Neural progenitor cell (in vitro differentiated cells): ENCODE measurements at regions not wholly inside any gene's neighbourhood (a gene's known extent, or its start where the extent isn't known, plus 50 kb on each side); places are given as distances from the start of the nearest gene placed in this dataset.

Experiments
- DNase-seq: peaks from one replicate; pipeline ENCODE4 v3.0.0-alpha.2; 2016; ENCODE audit warnings: low spot score
- H2AFZ ChIP-seq: fragments of 200-600 bp; sonication (generic); replicated peaks from 2 replicates; pipeline ENCODE4 v1.6.1; 2016; ENCODE audit warnings: antibody characterized with exemption
- H3F3A ChIP-seq: fragments of 200-600 bp; sonication (generic); 2 replicates; pipeline ENCODE4 v1.6.1; 2016; ENCODE audit warnings: antibody characterized with exemption, low read depth
- H3K27ac ChIP-seq: fragments of 200-600 bp; sonication (generic); 2 replicates; pipeline ENCODE4 v1.5.1; 2016; ENCODE audit warnings: mild to moderate bottlenecking
- H3K27me3 ChIP-seq: fragments of 200-600 bp; sonication (generic); 2 replicates; pipeline ENCODE4 v1.6.1; 2016; ENCODE audit warnings: mild to moderate bottlenecking, moderate library complexity
- H3K36me3 ChIP-seq: fragments of 200-600 bp; sonication (generic); 2 replicates; pipeline ENCODE4 v1.5.1; 2016
- H3K4me1 ChIP-seq: fragments of 200-600 bp; sonication (generic); 2 replicates; pipeline ENCODE4 v1.6.1; 2016; ENCODE audit warnings: mixed run types
- H3K4me2 ChIP-seq: fragments of 200-600 bp; sonication (generic); 2 replicates; pipeline ENCODE4 v1.6.1; 2016
- H3K4me3 ChIP-seq: fragments of 200-600 bp; sonication (generic); 2 replicates; pipeline ENCODE4 v1.5.1; 2016
- H3K79me2 ChIP-seq: fragments of 200-600 bp; sonication (generic); 2 replicates; pipeline ENCODE4 v1.6.1; 2016; ENCODE audit warnings: low read depth
- H3K9ac ChIP-seq: fragments of 200-600 bp; sonication (generic); 2 replicates; pipeline ENCODE4 v1.6.1; 2016
- H3K9me3 ChIP-seq: fragments of 200-600 bp; sonication (generic); 2 replicates; pipeline ENCODE4 v1.5.1; 2016; ENCODE audit warnings: low read depth
- H4K20me1 ChIP-seq: fragments of 200-600 bp; sonication (generic); 2 replicates; pipeline ENCODE4 v1.6.1; 2016; ENCODE audit warnings: low read depth
- H3K27ac Mint-ChIP-seq: 3 replicates; pipeline ENCODE4 v1.8.0; 2021; ENCODE audit warnings: mixed read lengths
- H3K27me3 Mint-ChIP-seq: 2 replicates; pipeline ENCODE4 v1.8.0; 2022; ENCODE audit warnings: low read depth, mild to moderate bottlenecking, inconsistent platforms, moderate library complexity, mixed read lengths; ENCODE audit not compliant: insufficient read depth
- H3K36me3 Mint-ChIP-seq: 3 replicates; pipeline ENCODE4 v1.8.0; 2021; ENCODE audit warnings: mixed read lengths
- H3K4me1 Mint-ChIP-seq: 3 replicates; pipeline ENCODE4 v1.8.0; 2021; ENCODE audit warnings: mixed read lengths
- H3K4me3 Mint-ChIP-seq: 3 replicates; pipeline ENCODE4 v1.8.0; 2021; ENCODE audit warnings: mild to moderate bottlenecking, moderate library complexity, mixed read lengths
- H3K9me3 Mint-ChIP-seq: 3 replicates; pipeline ENCODE4 v1.8.0; 2020; ENCODE audit warnings: mixed read lengths
- EZH2 ChIP-seq: fragments of 200-600 bp; sonication (generic); IDR thresholded peaks from 2 replicates; pipeline ENCODE4 v1.6.1; 2017; ENCODE audit warnings: antibody characterized with exemption, mild to moderate bottlenecking, moderate library complexity
- EZH2phosphoT487 ChIP-seq: fragments of 200-600 bp; sonication (generic); IDR thresholded peaks from 2 replicates; pipeline ENCODE4 v1.6.1; 2017; ENCODE audit warnings: antibody characterized with exemption
- TF ChIP-seq, protein P1 (sequence below): fragments of 200-600 bp; sonication (generic); IDR thresholded peaks from 2 replicates; pipeline ENCODE4 v1.5.1; 2017; ENCODE audit warnings: antibody characterized with exemption, mild to moderate bottlenecking

DNA sequence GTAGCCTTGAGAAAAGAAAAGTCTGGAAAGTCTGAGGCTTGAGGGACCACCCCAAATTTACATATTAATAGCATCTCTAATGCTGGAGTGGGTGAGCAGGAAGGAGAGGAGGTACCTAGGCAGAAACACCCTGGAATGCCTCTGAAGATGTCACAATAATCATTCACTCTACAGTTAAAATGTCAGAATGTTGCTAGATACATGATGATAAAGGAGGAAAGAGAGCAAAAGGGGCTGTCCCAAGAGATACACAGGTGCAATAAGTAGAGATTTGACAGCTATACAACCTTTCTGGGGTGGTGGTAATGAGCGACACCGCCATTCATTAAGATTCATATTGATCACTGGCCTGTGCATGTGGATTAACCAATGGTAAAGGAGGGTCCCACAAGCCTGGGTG, 540.5 kb upstream of the FBXO33 start:
- H3K4me3 Mint-ChIP-seq, result peak overlapping the region; percentile 38
- peak overlapping the region; percentile 67 for H3K27ac Mint-ChIP-seq
- no peak for TF ChIP-seq EZH2
- TF ChIP-seq EZH2phosphoT487, result no peak
- TF ChIP-seq, protein P1, sequence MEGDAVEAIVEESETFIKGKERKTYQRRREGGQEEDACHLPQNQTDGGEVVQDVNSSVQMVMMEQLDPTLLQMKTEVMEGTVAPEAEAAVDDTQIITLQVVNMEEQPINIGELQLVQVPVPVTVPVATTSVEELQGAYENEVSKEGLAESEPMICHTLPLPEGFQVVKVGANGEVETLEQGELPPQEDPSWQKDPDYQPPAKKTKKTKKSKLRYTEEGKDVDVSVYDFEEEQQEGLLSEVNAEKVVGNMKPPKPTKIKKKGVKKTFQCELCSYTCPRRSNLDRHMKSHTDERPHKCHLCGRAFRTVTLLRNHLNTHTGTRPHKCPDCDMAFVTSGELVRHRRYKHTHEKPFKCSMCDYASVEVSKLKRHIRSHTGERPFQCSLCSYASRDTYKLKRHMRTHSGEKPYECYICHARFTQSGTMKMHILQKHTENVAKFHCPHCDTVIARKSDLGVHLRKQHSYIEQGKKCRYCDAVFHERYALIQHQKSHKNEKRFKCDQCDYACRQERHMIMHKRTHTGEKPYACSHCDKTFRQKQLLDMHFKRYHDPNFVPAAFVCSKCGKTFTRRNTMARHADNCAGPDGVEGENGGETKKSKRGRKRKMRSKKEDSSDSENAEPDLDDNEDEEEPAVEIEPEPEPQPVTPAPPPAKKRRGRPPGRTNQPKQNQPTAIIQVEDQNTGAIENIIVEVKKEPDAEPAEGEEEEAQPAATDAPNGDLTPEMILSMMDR, result no peak
- H2AFZ ChIP-seq, result no peak overlapping the region
- H4K20me1 ChIP-seq, result no peaks in the 10 kb centered on the region
- H3K36me3 ChIP-seq, result no peaks in the 10 kb centered on the region
- H3K9ac ChIP-seq, result no peak overlapping the region
- no peak for DNase-seq
- H3K9me3 Mint-ChIP-seq, result no peaks in the 10 kb centered on the region
- no peaks in the 10 kb centered on the region for H3F3A ChIP-seq
- no peaks in the 10 kb centered on the region for H3K27me3 ChIP-seq
- no peaks in the 10 kb centered on the region for H3K36me3 Mint-ChIP-seq
- H3K9me3 ChIP-seq, result no peaks in the 10 kb centered on the region
- H3K27me3 Mint-ChIP-seq, result no peaks in the 10 kb centered on the region
- H3K79me2 ChIP-seq, result no peaks in the 10 kb centered on the region
- H3K4me3 ChIP-seq, result no peak overlapping the region
- no peaks in the 10 kb centered on the region for H3K4me1 ChIP-seq
- H3K4me1 Mint-ChIP-seq, result no peaks in the 10 kb centered on the region
- H3K27ac ChIP-seq, result no peak overlapping the region
- H3K4me2 ChIP-seq, result no peak overlapping the region

DNA sequence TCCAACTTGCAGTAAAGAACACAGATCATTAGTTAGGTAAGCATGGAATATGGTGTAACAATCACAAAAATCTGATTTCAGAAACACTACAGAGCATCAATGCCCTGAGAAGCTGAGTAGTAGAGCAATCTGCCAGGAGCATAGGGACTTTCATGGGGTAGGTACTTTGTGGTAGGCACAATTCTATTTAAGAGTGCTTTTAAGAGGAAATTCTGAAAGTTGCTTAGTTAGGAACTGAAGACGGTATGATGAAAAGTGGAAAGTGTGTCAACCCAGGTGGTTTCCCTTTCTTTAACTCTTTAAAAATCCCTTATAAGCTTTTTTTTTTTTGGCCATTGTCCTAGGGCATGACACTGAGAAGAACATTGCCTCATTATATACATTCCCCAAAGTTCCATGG, 535.7 kb upstream of the FBXO33 start:
- no peaks in the 10 kb centered on the region for H4K20me1 ChIP-seq
- no peaks in the 10 kb centered on the region for H3K4me1 ChIP-seq
- no peak overlapping the region for H3K9ac ChIP-seq
- no peak for TF ChIP-seq EZH2phosphoT487
- no peak for TF ChIP-seq EZH2
- TF ChIP-seq, protein P1, result no peak
- no peak for DNase-seq
- H3K36me3 ChIP-seq, result no peaks in the 10 kb centered on the region
- H3K4me2 ChIP-seq, result no peak overlapping the region
- no peaks in the 10 kb centered on the region for H3F3A ChIP-seq
- Mint-ChIP-seq H3K36me3 (no peaks in the 10 kb centered on the region), H3K9me3 (peaks cover 2% of the 10 kb centered on the region), H3K27me3 (no peaks in the 10 kb centered on the region), H3K4me1 (no peaks in the 10 kb centered on the region), H3K27ac (no peak overlapping the region), H3K4me3 (no peak overlapping the region)
- H3K27ac ChIP-seq, result no peak overlapping the region
- H3K4me3 ChIP-seq, result no peak overlapping the region
- no peaks in the 10 kb centered on the region for H3K27me3 ChIP-seq
- no peaks in the 10 kb centered on the region for H3K79me2 ChIP-seq
- H2AFZ ChIP-seq, result no peak overlapping the region
- H3K9me3 ChIP-seq, result no peaks in the 10 kb centered on the region

DNA sequence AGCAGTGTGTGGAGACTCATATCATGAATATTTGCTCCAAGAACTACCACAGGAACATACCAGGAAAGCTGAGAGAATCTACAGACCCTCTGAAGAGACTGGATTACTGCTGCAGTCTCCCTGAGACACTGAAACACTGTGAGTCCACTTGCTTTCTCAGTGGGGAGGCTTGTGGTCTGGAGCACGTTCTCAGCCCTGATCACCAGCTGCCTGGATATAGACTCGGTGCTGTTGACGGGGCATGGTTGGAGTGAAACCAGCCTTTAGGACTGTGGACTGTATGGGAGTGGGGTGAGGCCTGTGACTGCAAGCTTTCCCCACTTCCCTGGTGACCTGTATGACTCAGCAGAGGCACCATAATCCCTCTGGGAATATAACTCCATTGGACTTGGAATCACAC, 525.8 kb upstream of the FBXO33 start:
- H3K36me3 Mint-ChIP-seq, result peaks cover 2% of the 10 kb centered on the region
- no peak overlapping the region for H3K27ac Mint-ChIP-seq
- no peak overlapping the region for H3K9ac ChIP-seq
- no peaks in the 10 kb centered on the region for H3K27me3 Mint-ChIP-seq
- no peak overlapping the region for H3K4me2 ChIP-seq
- no peaks in the 10 kb centered on the region for H3K9me3 ChIP-seq
- no peaks in the 10 kb centered on the region for H3K79me2 ChIP-seq
- H2AFZ ChIP-seq, result no peak overlapping the region
- peaks cover 7% of the 10 kb centered on the region for H3K9me3 Mint-ChIP-seq
- H3K27ac ChIP-seq, result no peak overlapping the region
- no peaks in the 10 kb centered on the region for H3F3A ChIP-seq
- no peaks in the 10 kb centered on the region for H4K20me1 ChIP-seq
- H3K4me3 ChIP-seq, result no peak overlapping the region
- H3K27me3 ChIP-seq, result no peaks in the 10 kb centered on the region
- TF ChIP-seq, protein P1, result no peak
- TF ChIP-seq EZH2phosphoT487, result no peak
- no peak for TF ChIP-seq EZH2
- DNase-seq, result no peak
- H3K4me3 Mint-ChIP-seq, result no peak overlapping the region
- no peaks in the 10 kb centered on the region for H3K4me1 Mint-ChIP-seq
- H3K36me3 ChIP-seq, result no peaks in the 10 kb centered on the region
- H3K4me1 ChIP-seq, result no peaks in the 10 kb centered on the region
